BLaER1 treated with 17β-estradiol and CSF1 and Interleukin-3, amounts not matched to agents 10 nM and 100 nM (cell line): ENCODE measurements at regions not wholly inside any gene's neighbourhood (a gene's known extent, or its start where the extent isn't known, plus 50 kb on each side); places are given as distances from the start of the nearest gene placed in this dataset.

ENCODE experiments used
- H3K27ac ChIP-seq, 11 experiments: shearing (Covaris generic); formaldehyde crosslinking; 2 replicates each; pipeline ENCODE4 v1.8.1; 2022
- H3K27me3 ChIP-seq, 11 experiments: shearing (Covaris generic); formaldehyde crosslinking; 2 replicates each; pipeline ENCODE4 v1.8.1; 2022
- H3K36me3 ChIP-seq, 11 experiments: shearing (Covaris generic); formaldehyde crosslinking; 2 replicates each; pipeline ENCODE4 v1.8.1; 2022
- H3K4me1 ChIP-seq, 10 experiments: shearing (Covaris generic); formaldehyde crosslinking; 2 replicates each; pipeline ENCODE4 v1.8.1; 2022
- H3K4me2 ChIP-seq, 11 experiments: shearing (Covaris generic); formaldehyde crosslinking; 2 replicates each; pipeline ENCODE4 v1.8.1; 2022
- H3K4me3 ChIP-seq, 10 experiments: shearing (Covaris generic); formaldehyde crosslinking; 2 replicates each; pipeline ENCODE4 v1.8.1; 2022
- H3K9ac ChIP-seq, 11 experiments: shearing (Covaris generic); formaldehyde crosslinking; 2 replicates each; pipeline ENCODE4 v1.8.1; 2022
- H3K9me3 ChIP-seq, 11 experiments: shearing (Covaris generic); formaldehyde crosslinking; replicated peaks in 1 of 11; 2 replicates each; pipeline ENCODE4 v1.8.1; 2022
- H4K20me1 ChIP-seq, 11 experiments: shearing (Covaris generic); formaldehyde crosslinking; 2 replicates each; pipeline ENCODE4 v1.8.1; 2022
- Cebpa-rat ChIP-seq, 11 experiments: shearing (Covaris generic); IDR thresholded peaks; 2 replicates each; pipeline ENCODE4 v1.8.1; 2022

DNA sequence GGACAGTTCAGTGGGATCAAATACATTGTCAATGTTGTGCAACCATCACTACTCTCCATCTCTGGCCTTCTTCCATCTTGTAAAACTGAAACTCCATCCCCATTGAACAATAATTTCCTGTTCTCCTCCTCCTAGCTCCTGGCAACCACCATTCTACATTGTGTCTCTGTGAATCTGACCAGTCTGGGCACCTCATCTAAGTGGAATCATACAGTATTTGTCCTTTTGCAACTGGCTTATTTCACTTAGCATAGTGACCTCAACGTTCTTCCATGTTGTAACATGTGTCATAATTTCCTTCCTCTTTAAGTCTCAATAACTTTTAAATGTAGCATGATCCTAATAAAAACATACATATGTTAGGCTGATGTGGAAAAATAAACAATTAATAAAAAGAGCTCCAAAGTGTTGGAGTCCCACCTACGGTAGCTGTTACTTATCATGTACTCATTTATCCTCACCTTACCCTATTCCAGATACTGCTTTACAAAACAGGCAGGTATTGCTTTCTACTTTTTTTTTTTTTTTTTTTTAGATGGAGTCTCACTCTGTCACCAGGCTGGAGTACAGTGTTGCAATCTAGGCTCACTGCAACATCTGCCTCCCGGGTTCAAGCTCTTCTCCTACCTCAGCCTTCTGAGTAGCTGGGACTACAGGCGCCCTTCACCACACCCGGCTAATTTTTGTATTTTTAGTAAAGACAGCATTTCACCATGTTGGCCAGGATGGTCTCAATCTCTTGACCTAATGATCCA is 91.9 kb downstream of the TNFAIP3 start:
- Histone ChIP-seq H3K36me3 (no peaks in the 10 kb centered on the region), H4K20me1 (no peaks in the 10 kb centered on the region), H3K4me1 (peaks cover 0 to 23% (median 8%) of the 10 kb centered on the region in 10 experiments; a peak in 9 of 20 replicates), H3K9ac (no peak overlapping the region), H3K9me3 (peaks cover 0 to 16% (median 0%) of the 10 kb centered on the region in 11 experiments; a peak in 5 of 22 replicates), H3K4me3 (no peak overlapping the region), H3K27me3 (no peaks in the 10 kb centered on the region), H3K27ac (0 out of 22 replicates have a peak overlapping the region, but pooled peaks of 1 of the 11 experiments have one; percentile 6), H3K4me2 (peak overlapping the region in 6 of 11 experiments; percentile 28 to 47 (median 34); a peak in 9 of 22 replicates)
- TF ChIP-seq Cebpa-rat (IDR thresholded peaks at IDR 0.05): no peak

DNA sequence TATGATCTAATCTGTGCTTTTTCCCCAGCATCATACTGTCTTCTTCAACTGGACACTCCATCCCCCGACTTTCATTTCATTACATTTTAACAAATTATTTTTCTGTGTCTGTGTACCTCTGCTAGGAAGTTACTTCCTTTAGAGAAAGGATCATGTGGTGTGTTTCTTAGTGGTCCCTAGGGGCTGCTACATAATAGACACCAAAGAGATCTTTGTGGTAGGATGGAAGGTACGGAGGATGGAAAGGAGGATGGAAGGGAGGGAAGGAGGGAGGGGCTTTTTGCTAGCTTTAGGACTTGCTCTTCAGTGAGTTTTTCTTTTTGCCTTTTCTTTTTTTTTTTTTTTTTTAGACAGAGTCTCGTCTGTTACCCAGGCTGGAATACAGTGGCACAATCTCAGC is 95.7 kb downstream of the TNFAIP3 start:
- Histone ChIP-seq H3K4me1 (peaks cover 1 to 28% (median 11%) of the 10 kb centered on the region in 10 experiments; a peak in 18 of 20 replicates), H3K27ac (no peak overlapping the region), H4K20me1 (no peaks in the 10 kb centered on the region), H3K36me3 (no peaks in the 10 kb centered on the region), H3K4me2 (peak overlapping the region in 2 of 11 experiments; percentile 2 to 15; a peak in 1 of 22 replicates), H3K4me3 (no peak overlapping the region), H3K27me3 (no peaks in the 10 kb centered on the region), H3K9me3 (peaks cover 0 to 19% (median 0%) of the 10 kb centered on the region in 11 experiments; a peak in 5 of 22 replicates), H3K9ac (no peak overlapping the region)
- no peak for TF ChIP-seq Cebpa-rat (IDR thresholded peaks at IDR 0.05)

DNA sequence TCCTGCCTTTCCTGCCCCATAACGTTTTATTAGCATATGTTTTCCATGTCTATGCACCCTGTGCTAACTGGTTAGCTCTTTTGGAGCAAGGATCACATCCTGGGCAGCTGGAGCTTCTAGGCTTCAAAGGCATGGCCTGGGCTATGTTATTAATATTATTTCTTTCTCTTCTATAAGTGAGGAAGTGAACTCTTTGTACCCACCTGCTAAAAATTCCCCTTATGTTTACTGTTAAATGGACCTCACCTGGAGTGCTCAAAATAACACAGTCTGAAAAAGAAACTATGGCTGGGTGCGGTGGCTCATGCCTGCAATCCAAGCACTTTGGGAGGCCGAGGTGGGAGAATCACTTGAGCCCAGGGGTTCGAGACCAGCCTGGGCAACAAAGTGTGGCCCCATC is 97.8 kb downstream of the TNFAIP3 start:
- H3K4me3 ChIP-seq: no peak overlapping the region
- no peak for TF ChIP-seq Cebpa-rat (IDR thresholded peaks at IDR 0.05)

DNA sequence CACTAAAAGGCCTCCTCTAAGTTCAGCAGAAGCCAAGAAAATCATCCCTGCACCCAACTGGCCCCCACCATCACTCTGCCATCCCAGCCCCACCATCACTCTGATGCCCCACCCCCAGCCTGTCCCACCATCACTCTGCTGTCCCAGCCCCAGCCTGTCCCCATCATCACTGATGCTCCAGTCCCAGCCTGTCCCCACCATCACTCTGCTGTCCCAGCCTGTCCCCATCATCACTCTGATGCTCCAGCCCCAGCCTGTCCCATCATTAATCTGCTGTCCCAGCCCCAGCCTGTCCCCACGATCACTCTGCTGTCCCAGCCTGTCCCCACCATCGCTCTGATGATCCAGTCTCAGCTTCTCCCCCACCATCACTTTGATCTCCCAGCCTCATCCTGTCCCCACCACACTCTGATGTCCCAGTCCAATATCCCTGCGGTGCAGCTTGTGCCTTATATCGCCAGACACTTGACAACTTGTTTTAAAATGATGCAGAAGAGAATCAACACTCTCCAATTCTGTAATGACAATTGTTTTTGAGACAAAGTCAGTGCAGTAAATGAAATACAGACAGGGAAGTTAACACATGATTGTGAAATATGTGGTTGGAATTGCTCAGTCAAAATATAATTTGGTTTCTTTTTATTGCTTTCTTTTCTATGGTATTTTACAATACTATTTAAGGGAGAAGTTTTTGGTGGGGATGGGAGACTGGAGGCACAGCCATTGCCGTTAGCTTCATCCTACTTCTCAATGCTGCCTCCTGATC is 100.8 kb downstream of the TNFAIP3 start:
- H3K4me1 ChIP-seq: peaks cover 28 to 43% (median 33%) of the 10 kb centered on the region in 10 experiments
- peak overlapping the region in 7 of 11 experiments; percentile 6 to 59 (median 37); a peak in 9 of 22 replicates for H3K9ac ChIP-seq
- peak in 9 of 11 experiments; percentile 41 to 87 (median 69); a peak in 15 of 22 replicates for TF ChIP-seq Cebpa-rat (IDR thresholded peaks at IDR 0.05)
- no peaks in the 10 kb centered on the region for H4K20me1 ChIP-seq
- H3K36me3 ChIP-seq: no peaks in the 10 kb centered on the region
- peak overlapping the region in 10 of 11 experiments; percentile 48 to 78 (median 68); a peak in 19 of 22 replicates for H3K27ac ChIP-seq
- peak overlapping the region; percentile 42 to 83 (median 63) for H3K4me2 ChIP-seq
- H3K4me3 ChIP-seq: no peak overlapping the region
- H3K27me3 ChIP-seq: no peaks in the 10 kb centered on the region
- peaks cover 0 to 15% (median 0%) of the 10 kb centered on the region in 11 experiments; a peak in 6 of 22 replicates for H3K9me3 ChIP-seq

More for the DNA sequence above, 97.8 kb downstream of the TNFAIP3 start:
- no peaks in the 10 kb centered on the region for H3K27me3 ChIP-seq
- peaks cover 0 to 24% (median 0%) of the 10 kb centered on the region in 11 experiments; a peak in 6 of 22 replicates for H3K9me3 ChIP-seq
- no peak overlapping the region for H3K27ac ChIP-seq
- H3K36me3 ChIP-seq: no peaks in the 10 kb centered on the region
- peaks cover 21 to 35% (median 27%) of the 10 kb centered on the region in 10 experiments for H3K4me1 ChIP-seq
- no peak overlapping the region for H3K9ac ChIP-seq
- no peak overlapping the region for H3K4me2 ChIP-seq
- H4K20me1 ChIP-seq: no peaks in the 10 kb centered on the region

DNA sequence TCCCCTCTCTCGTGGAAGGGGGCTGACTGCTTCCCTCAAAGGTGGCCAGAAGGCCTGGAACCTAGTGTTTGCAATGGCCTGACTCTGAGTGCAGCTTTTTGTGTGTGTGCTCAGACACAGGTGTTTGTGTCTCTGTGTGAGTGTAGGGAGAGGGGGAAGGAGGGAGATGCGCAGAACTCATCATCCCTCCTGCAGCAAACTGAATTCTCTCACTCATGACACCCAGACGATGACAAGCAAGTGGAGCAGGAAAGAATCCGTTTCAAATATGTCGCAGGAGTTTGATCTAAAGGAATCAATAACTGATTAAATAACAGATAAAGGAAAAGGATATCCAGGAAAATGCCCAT is 101.4 kb downstream of the TNFAIP3 start:
- Histone ChIP-seq H3K4me1 (peaks cover 28 to 43% (median 33%) of the 10 kb centered on the region in 10 experiments), H3K27me3 (no peaks in the 10 kb centered on the region), H3K4me3 (no peak overlapping the region), H3K27ac (peak overlapping the region in 10 of 11 experiments; percentile 48 to 78 (median 66); a peak in 19 of 22 replicates), H3K9ac (peak overlapping the region in 6 of 11 experiments; percentile 6 to 50 (median 34); a peak in 8 of 22 replicates), H4K20me1 (no peaks in the 10 kb centered on the region), H3K9me3 (peaks cover 0 to 15% (median 0%) of the 10 kb centered on the region in 11 experiments; a peak in 5 of 22 replicates), H3K4me2 (peak overlapping the region; percentile 42 to 83 (median 63)), H3K36me3 (no peaks in the 10 kb centered on the region)
- TF ChIP-seq Cebpa-rat (IDR thresholded peaks at IDR 0.05): peak in 3 of 11 experiments; percentile 2 to 33 (median 3); a peak in 2 of 22 replicates

DNA sequence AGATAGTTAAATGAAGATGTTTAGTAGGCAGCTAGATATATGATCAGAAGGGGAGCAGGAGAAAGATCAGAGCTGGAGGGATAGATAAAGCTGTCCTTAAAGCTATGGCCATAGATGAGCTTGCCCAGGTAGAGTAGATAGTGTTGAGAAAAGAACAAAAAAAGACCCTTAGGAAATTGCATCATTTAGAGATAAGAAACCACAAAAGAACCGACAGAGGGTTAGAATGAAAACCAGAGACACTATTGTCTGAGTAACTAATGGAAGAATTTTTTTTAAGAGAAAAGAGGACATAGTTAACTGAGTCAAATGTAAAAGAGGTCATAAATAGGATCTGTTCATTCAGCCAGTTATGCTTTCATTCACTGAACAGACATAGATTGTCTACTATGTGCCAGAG is 101.8 kb downstream of the TNFAIP3 start:
- Histone ChIP-seq H3K4me1 (peaks cover 28 to 43% (median 33%) of the 10 kb centered on the region in 10 experiments), H3K4me2 (peak overlapping the region; percentile 42 to 83 (median 63)), H4K20me1 (no peaks in the 10 kb centered on the region), H3K36me3 (no peaks in the 10 kb centered on the region), H3K9ac (peak overlapping the region in 3 of 11 experiments; percentile 12 to 39 (median 31); a peak in 4 of 22 replicates), H3K27ac (peak overlapping the region in 10 of 11 experiments; percentile 48 to 78 (median 66); a peak in 19 of 22 replicates), H3K4me3 (no peak overlapping the region), H3K9me3 (peaks cover 0 to 15% (median 0%) of the 10 kb centered on the region in 11 experiments; a peak in 5 of 22 replicates), H3K27me3 (no peaks in the 10 kb centered on the region)
- TF ChIP-seq Cebpa-rat (IDR thresholded peaks at IDR 0.05): no peak

DNA sequence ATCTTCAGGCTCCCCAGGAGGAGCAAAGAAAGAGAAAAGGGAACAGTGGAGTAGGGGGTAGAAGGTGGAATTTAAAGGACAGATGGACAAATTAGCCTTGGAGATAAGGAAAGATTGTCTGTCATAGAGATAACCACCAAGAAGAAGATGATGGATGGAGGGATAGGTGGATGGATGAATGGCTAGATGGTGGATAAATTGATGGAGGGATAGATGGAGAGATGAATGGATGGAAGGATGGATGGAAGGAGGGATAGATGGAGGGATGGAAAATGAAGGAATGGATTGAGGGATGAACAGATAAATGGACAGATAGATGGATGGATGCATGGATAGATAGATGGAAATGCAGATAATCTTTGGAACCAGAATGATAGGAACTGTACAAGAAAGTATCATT is 102.8 kb downstream of the TNFAIP3 start:
- H3K9ac ChIP-seq: no peak overlapping the region
- peaks cover 0 to 15% (median 0%) of the 10 kb centered on the region in 11 experiments; a peak in 5 of 22 replicates for H3K9me3 ChIP-seq
- peak overlapping the region in 9 of 11 experiments; percentile 26 to 74 (median 58); a peak in 15 of 22 replicates for H3K4me2 ChIP-seq
- no peaks in the 10 kb centered on the region for H3K36me3 ChIP-seq
- peak overlapping the region in 7 of 11 experiments; percentile 48 to 78 (median 67); a peak in 9 of 22 replicates for H3K27ac ChIP-seq
- H4K20me1 ChIP-seq: no peaks in the 10 kb centered on the region
- no peak overlapping the region for H3K4me3 ChIP-seq
- H3K27me3 ChIP-seq: no peaks in the 10 kb centered on the region
- H3K4me1 ChIP-seq: peaks cover 32 to 48% (median 36%) of the 10 kb centered on the region in 10 experiments
- no peak for TF ChIP-seq Cebpa-rat (IDR thresholded peaks at IDR 0.05)

DNA sequence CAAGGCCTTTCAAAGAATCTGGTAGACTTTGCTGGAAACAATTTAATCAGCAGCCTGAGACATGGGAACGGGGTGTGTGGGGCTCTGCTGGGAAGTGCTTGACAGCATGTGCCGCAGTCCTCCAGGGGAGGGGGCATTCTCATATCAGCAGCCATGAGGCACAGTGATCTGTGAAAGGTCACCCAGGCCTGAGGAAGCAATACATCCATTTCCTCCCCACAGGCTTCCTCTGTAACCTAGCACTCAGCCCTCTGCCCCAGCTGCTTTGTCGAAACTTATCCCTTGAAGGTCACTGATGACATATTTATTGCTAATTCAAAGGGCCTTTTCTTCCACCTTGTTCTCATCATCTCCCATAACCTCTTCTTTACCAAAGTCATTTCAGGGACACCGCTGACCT is 103.3 kb downstream of the TNFAIP3 start:
- no peak overlapping the region for H3K9ac ChIP-seq
- peak overlapping the region in 7 of 11 experiments; percentile 26 to 62 (median 33); a peak in 13 of 22 replicates for H3K4me2 ChIP-seq
- H3K9me3 ChIP-seq: peaks cover 0 to 15% (median 0%) of the 10 kb centered on the region in 11 experiments; a peak in 5 of 22 replicates
- peaks cover 37 to 53% (median 41%) of the 10 kb centered on the region in 10 experiments for H3K4me1 ChIP-seq
- no peak overlapping the region for H3K4me3 ChIP-seq
- H4K20me1 ChIP-seq: no peaks in the 10 kb centered on the region
- no peaks in the 10 kb centered on the region for H3K36me3 ChIP-seq
- no peaks in the 10 kb centered on the region for H3K27me3 ChIP-seq
- no peak for TF ChIP-seq Cebpa-rat (IDR thresholded peaks at IDR 0.05)
- peak overlapping the region in 2 of 11 experiments; percentile 5 to 28; a peak in 3 of 22 replicates for H3K27ac ChIP-seq
